ENCODE measurements at regions not wholly inside any gene's neighbourhood (a gene's known extent, or its start where the extent isn't known, plus 50 kb on each side); places are given as distances from the start of the nearest gene placed in this dataset.

DNA sequence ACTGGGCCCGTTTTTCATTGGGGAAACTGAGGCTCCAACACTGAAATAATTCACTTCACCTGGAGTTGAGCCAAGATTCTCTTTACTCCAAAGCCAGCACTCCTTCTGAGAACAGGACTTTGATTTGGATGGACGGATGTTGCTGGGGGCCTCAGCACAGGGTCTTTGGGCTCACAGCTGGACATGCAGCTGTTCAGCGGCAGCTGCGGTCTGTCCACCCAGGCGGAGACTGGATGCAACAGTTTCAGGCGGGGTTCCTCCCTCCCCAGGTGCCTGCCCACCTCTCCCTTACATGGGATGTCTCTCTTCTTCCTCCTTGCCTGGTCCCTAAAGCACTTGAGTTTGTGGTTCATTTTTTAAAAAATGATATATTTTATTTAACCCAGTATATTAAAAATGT, 219.0 kb upstream of the IRX4 start:
- Mint-ChIP-seq H3K9me3 (ENCODE audit: unreplicated experiment) (no peaks in the 10 kb centered on the region), H3K4me1 (ENCODE audit: insufficient read depth, unreplicated experiment) (peaks cover 5% of the 10 kb centered on the region), H3K36me3 (ENCODE audit: insufficient read depth, unreplicated experiment) (no peaks in the 10 kb centered on the region), H3K4me3 (ENCODE audit: unreplicated experiment) (no peak overlapping the region), H3K27ac (ENCODE audit: low read depth, unreplicated experiment) (no peak overlapping the region), H3K27me3 (ENCODE audit: insufficient read depth, unreplicated experiment) (no peaks in the 10 kb centered on the region)
- TF ChIP-seq, protein P1, sequence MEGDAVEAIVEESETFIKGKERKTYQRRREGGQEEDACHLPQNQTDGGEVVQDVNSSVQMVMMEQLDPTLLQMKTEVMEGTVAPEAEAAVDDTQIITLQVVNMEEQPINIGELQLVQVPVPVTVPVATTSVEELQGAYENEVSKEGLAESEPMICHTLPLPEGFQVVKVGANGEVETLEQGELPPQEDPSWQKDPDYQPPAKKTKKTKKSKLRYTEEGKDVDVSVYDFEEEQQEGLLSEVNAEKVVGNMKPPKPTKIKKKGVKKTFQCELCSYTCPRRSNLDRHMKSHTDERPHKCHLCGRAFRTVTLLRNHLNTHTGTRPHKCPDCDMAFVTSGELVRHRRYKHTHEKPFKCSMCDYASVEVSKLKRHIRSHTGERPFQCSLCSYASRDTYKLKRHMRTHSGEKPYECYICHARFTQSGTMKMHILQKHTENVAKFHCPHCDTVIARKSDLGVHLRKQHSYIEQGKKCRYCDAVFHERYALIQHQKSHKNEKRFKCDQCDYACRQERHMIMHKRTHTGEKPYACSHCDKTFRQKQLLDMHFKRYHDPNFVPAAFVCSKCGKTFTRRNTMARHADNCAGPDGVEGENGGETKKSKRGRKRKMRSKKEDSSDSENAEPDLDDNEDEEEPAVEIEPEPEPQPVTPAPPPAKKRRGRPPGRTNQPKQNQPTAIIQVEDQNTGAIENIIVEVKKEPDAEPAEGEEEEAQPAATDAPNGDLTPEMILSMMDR (IDR thresholded peaks at IDR 0.05; ENCODE audit: unreplicated experiment) = no peak
- no peak for DNase-seq (ENCODE audit: unreplicated experiment)
- ChIA-PET POLR2A (no interaction called here), CTCF (no interaction called here)
- no TSS peak for BruUV-seq (replicated peaks)
- intact Hi-C loops (cut with micrococcal nuclease) = no loop called here

DNA sequence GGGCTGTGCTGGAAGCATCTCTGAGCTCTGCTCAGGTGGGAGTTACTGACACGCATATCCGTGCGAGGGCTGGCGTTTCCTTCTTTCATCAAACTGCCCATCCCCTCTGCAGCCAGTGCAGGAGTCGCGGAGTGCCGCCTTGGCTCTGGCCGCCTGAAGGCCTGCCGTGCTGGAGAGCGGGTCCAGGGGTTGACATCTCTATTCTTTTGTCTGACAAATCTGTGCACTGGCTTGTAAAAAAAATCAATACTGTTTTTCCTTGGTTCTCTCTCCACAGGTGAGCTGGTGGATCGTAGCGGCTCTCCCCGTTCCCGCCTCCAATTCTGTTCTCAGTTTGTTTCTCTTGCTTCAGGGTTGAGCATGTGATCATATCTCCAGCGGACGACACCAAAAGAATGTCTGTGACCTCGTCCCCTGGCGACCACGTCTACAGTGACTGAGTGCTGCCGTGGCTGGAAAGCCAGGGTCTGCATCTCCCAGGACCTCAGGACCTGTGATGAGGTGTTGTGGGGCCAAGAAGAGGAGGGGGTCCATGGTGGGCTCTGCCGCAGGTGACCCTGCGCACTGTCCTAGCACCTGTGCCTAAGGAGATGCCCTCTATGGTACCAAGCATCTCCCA, 214.3 kb upstream of the IRX4 start:
- intact Hi-C loops (cut with micrococcal nuclease) = no loop called here
- no peak for DNase-seq (ENCODE audit: unreplicated experiment)
- no peak overlapping the region for H3K27ac Mint-ChIP-seq (ENCODE audit: low read depth, unreplicated experiment)
- H3K9me3 Mint-ChIP-seq (ENCODE audit: unreplicated experiment) = no peaks in the 10 kb centered on the region
- POLR2A ChIA-PET = no interaction called here
- no peak overlapping the region for H3K4me3 Mint-ChIP-seq (ENCODE audit: unreplicated experiment)
- peaks cover 21% of the 10 kb centered on the region for H3K4me1 Mint-ChIP-seq (ENCODE audit: insufficient read depth, unreplicated experiment)
- TF ChIP-seq, protein P1 (IDR thresholded peaks at IDR 0.05; ENCODE audit: unreplicated experiment) = no peak
- H3K36me3 Mint-ChIP-seq (ENCODE audit: insufficient read depth, unreplicated experiment) = no peaks in the 10 kb centered on the region
- CTCF ChIA-PET = no interaction called here
- BruUV-seq (replicated peaks) = no TSS peak
- H3K27me3 Mint-ChIP-seq (ENCODE audit: insufficient read depth, unreplicated experiment) = no peaks in the 10 kb centered on the region

DNA sequence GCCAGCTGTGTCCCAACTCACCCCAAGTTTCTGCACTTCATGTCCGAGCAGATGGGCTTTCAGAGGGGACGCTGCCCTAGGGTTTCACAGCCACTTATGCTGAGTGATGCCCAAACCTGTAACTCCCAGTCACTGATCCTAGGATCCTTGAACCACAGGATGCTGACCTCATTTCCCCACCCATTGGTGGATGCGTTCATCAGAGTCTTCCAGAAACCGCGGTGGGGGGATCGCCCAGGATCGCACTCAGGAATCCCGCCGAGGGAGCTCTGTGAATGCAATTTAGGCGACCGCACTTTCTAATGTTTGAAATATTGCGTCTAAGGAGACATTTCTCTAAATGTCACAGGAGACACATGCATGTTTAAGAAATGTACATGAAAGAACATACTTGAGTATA, 212.3 kb upstream of the IRX4 start:
- Mint-ChIP-seq H3K36me3 (ENCODE audit: insufficient read depth, unreplicated experiment) (no peaks in the 10 kb centered on the region), H3K4me3 (ENCODE audit: unreplicated experiment) (no peak overlapping the region), H3K9me3 (ENCODE audit: unreplicated experiment) (no peaks in the 10 kb centered on the region), H3K27ac (ENCODE audit: low read depth, unreplicated experiment) (peak overlapping the region; percentile 99), H3K27me3 (ENCODE audit: insufficient read depth, unreplicated experiment) (no peaks in the 10 kb centered on the region), H3K4me1 (ENCODE audit: insufficient read depth, unreplicated experiment) (peaks cover 21% of the 10 kb centered on the region)
- TF ChIP-seq, protein P1 (IDR thresholded peaks at IDR 0.05; ENCODE audit: unreplicated experiment) = no peak
- ChIA-PET POLR2A (no interaction called here), CTCF (interaction anchor here (0.6 kb wide), 1 partner anchor 26 kb away, joined by 3 read pairs; no protein-coding TSS in a partner anchor)
- BruUV-seq (replicated peaks) = no TSS peak
- intact Hi-C loops (cut with micrococcal nuclease) = no loop called here
- DNase-seq (ENCODE audit: unreplicated experiment) = no peak

DNA sequence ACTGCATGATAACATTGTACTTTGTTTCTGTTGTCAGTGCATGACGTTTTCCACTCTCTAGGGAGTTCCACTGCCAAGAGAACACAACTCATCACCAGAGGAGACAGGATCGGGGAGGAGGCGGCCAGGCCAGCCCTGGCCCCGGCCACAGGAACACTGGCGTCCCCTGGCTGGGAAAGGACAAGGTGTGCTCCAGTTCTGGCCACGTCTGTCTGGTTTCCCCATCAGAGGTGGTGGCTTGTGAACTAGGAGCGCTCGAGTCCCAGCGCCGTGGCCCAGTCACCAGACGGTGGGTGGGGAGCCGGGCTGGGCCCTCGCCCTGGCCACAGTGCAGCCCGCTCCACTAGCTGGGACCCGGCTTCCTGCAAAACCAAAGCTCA, 211.9 kb upstream of the IRX4 start:
- H3K4me3 Mint-ChIP-seq (ENCODE audit: unreplicated experiment) = no peak overlapping the region
- no peaks in the 10 kb centered on the region for H3K36me3 Mint-ChIP-seq (ENCODE audit: insufficient read depth, unreplicated experiment)
- H3K27ac Mint-ChIP-seq (ENCODE audit: low read depth, unreplicated experiment) = peak overlapping the region; percentile 99
- no peaks in the 10 kb centered on the region for H3K27me3 Mint-ChIP-seq (ENCODE audit: insufficient read depth, unreplicated experiment)
- POLR2A ChIA-PET = no interaction called here
- CTCF ChIA-PET = interaction anchor here (0.6 kb wide), 1 partner anchor 25 kb away, joined by 3 read pairs; no protein-coding TSS in a partner anchor
- H3K4me1 Mint-ChIP-seq (ENCODE audit: insufficient read depth, unreplicated experiment) = peaks cover 21% of the 10 kb centered on the region
- BruUV-seq (replicated peaks) = no TSS peak
- DNase-seq (ENCODE audit: unreplicated experiment) = peak; percentile 24
- TF ChIP-seq, protein P1 (IDR thresholded peaks at IDR 0.05; ENCODE audit: unreplicated experiment) = no peak
- no peaks in the 10 kb centered on the region for H3K9me3 Mint-ChIP-seq (ENCODE audit: unreplicated experiment)
- intact Hi-C loops (cut with micrococcal nuclease) = loop anchor here (1.0 to 5.0 kb wide), 2 partner anchors 55 to 207 kb away; no protein-coding TSS in a partner anchor

Data from MCF 10A (cell line).